ENCODE measurements at regions not wholly inside any gene's neighbourhood (a gene's known extent, or its start where the extent isn't known, plus 50 kb on each side); places are given as distances from the start of the nearest gene placed in this dataset.
"Not testable (repeated sequence)": the region's sequence is repeated elsewhere in the genome, so short reads cannot be mapped to it uniquely, and the experiment has no call there.

GRCh38 chr3:80705290-80705689, 937.5 kb upstream of the ROBO1 start:
- DNase-seq = no peak

- no peak for DNase-seq
Observed at GRCh38 chr3:80701349-80701748, 933.6 kb upstream of the ROBO1 start.

GRCh38 chr3:80697291-80697690, 929.5 kb upstream of the ROBO1 start:
- no peak for DNase-seq

GRCh38 chr3:80696280-80696679, 928.5 kb upstream of the ROBO1 start:
- no peak for DNase-seq

GRCh38 chr3:80688814-80689213, 921.0 kb upstream of the ROBO1 start:
- DNase-seq = no peak

- no peak for DNase-seq
Observed at GRCh38 chr3:80682951-80683350, 915.2 kb upstream of the ROBO1 start.

GRCh38 chr3:80682235-80682634, 914.4 kb upstream of the ROBO1 start:
- DNase-seq = no peak

GRCh38 chr3:80677796-80678195, 910.0 kb upstream of the ROBO1 start:
- no peak for DNase-seq

- DNase-seq = no peak
Observed at GRCh38 chr3:80676866-80677265, 909.1 kb upstream of the ROBO1 start.

- no peak for DNase-seq
Observed at GRCh38 chr3:80676261-80676660, 908.5 kb upstream of the ROBO1 start.

- no peak for DNase-seq
Observed at GRCh38 chr3:80675790-80676189, 908.0 kb upstream of the ROBO1 start.

- no peak for DNase-seq
Observed at GRCh38 chr3:80668600-80669294, 900.9 kb upstream of the ROBO1 start.

GRCh38 chr3:80668100-80668499, 900.3 kb upstream of the ROBO1 start:
- no peak for DNase-seq

GRCh38 chr3:80663426-80663825, 895.6 kb upstream of the ROBO1 start:
- DNase-seq = no peak

GRCh38 chr3:80655216-80655615, 887.4 kb upstream of the ROBO1 start:
- DNase-seq = no peak

GRCh38 chr3:80649170-80649569, 881.4 kb upstream of the ROBO1 start:
- no peak for DNase-seq

- no peak for DNase-seq
Observed at GRCh38 chr3:80643421-80643820, 875.6 kb upstream of the ROBO1 start.

GRCh38 chr3:80618295-80619256, 850.8 kb upstream of the ROBO1 start:
- no peak for DNase-seq

- DNase-seq = no peak
Observed at GRCh38 chr3:80612366-80612765, 844.6 kb upstream of the ROBO1 start.

GRCh38 chr3:80608072-80608471, 840.3 kb upstream of the ROBO1 start:
- DNase-seq = not testable (repeated sequence)

GRCh38 chr3:80606073-80606472, 838.3 kb upstream of the ROBO1 start:
- no peak for DNase-seq

GRCh38 chr3:80601479-80601878, 833.7 kb upstream of the ROBO1 start:
- DNase-seq = no peak

GRCh38 chr3:80592792-80593191, 825.0 kb upstream of the ROBO1 start:
- DNase-seq = no peak

GRCh38 chr3:80586338-80586737, 818.5 kb upstream of the ROBO1 start:
- DNase-seq = no peak
